ENCODE measurements at regions not wholly inside any gene's neighbourhood (a gene's known extent, or its start where the extent isn't known, plus 50 kb on each side); places are given as distances from the start of the nearest gene placed in this dataset.

DNA sequence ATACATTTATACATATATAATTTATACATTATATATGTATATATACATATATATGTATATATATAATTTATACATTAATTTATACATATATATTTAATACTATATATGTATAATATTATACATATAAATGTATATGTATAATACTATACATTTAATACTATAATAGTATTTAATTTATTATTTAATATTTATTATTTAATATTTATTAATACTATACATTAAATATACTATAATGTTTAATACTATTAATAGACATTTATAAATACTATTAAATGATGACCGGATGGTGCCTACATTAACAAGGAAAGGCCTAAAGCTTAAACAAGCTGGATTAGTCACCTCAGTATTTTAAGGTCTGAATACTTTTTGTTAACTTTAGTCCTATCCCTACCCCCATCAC, 145.9 kb upstream of the HTR1E start:
- TF ChIP-seq GATA2 (IDR thresholded peaks at IDR 0.05; ENCODE audit: low read depth, low read length) (no peak), GATA3 (IDR thresholded peaks at IDR 0.05; ENCODE audit: low read depth, low read length) (no peak)

Measured in SH-SY5Y (cell line).